ENCODE measurements at regions not wholly inside any gene's neighbourhood (a gene's known extent, or its start where the extent isn't known, plus 50 kb on each side); places are given as distances from the start of the nearest gene placed in this dataset.

DNA sequence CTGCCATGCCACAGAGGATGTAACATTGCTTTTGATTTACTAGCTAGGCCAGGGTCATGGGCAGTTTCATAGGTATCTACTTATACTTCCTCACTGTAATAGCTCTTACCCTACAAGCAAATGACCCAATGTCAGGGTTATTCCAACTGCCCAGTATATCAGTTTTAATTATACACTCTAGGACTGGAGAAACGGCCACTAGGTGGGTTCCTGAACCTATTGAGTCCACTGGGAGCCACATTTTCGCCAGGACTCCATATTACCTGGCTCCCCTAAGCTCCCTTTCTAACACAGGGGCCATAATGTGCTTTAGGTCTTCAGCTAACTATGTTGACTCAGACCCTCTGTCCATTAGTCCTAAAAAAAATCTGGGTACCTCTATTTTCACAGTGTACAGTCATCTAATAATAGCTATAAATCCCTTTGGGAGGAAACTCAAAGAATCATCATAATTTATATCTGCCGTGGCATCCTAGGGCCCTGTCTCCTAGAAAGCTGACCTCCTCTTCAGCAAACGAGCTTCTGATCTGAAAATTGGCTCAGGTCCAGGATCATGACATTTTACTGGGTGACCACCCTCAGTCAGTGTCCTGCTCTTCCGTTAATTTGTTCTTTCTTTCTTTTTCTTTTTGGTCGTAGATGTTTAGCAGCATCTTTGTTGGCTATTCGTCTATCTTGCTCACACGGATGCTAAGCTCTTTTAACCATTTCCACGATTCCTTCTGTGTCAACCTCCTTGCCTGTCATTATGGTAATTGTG is 244.3 kb downstream of the FAM76B start:
- TF ChIP-seq EZH2 (IDR thresholded peaks at IDR 0.05) (no peak), CTCF (IDR thresholded peaks at IDR 0.05) (no peak)
